ENCODE measurements at regions not wholly inside any gene's neighbourhood (a gene's known extent, or its start where the extent isn't known, plus 50 kb on each side); places are given as distances from the start of the nearest gene placed in this dataset.

GRCh38 chr2:41410011-41410410 lies 637.8 kb upstream of the PKDCC start:
- TF ChIP-seq CTCF (IDR thresholded peaks at IDR 0.05): no peak
- no peak for TF ChIP-seq POLR2A (IDR thresholded peaks at IDR 0.05)

Data from esophagus squamous epithelium (tissue), 4 donors.